HG02798 (cell line): ENCODE measurements at regions not wholly inside any gene's neighbourhood (a gene's known extent, or its start where the extent isn't known, plus 50 kb on each side); places are given as distances from the start of the nearest gene placed in this dataset.

Experiments
- ATAC-seq: cut with Tn5 transposase; IDR thresholded peaks from one replicate; pipeline ENCODE4 v1.9.1; 2021; ENCODE audit warnings: mild to moderate bottlenecking; ENCODE audit not compliant: unreplicated experiment, poor library complexity

- no peak for ATAC-seq
Measured at GRCh38 chr2:128838244-128838643, 519.6 kb upstream of the HS6ST1 start.

GRCh38 chr2:128841803-128842202, 523.1 kb upstream of the HS6ST1 start:
- ATAC-seq, result no peak

- ATAC-seq, result no peak
Measured at GRCh38 chr2:128867311-128867710, 548.6 kb upstream of the HS6ST1 start.

GRCh38 chr2:128867936-128868636, 549.4 kb upstream of the HS6ST1 start:
- no peak for ATAC-seq

- no peak for ATAC-seq
Measured at GRCh38 chr2:128868686-128869551, 550.3 kb upstream of the HS6ST1 start.

GRCh38 chr2:128874608-128875007, 555.9 kb upstream of the HS6ST1 start:
- ATAC-seq, result no peak

GRCh38 chr2:128876986-128877983, 558.6 kb upstream of the HS6ST1 start:
- ATAC-seq, result no peak

- no peak for ATAC-seq
Measured at GRCh38 chr2:128879161-128879560, 560.5 kb upstream of the HS6ST1 start.

GRCh38 chr2:128894896-128895295, 576.2 kb upstream of the HS6ST1 start:
- ATAC-seq, result no peak

GRCh38 chr2:128901572-128902391, 583.1 kb upstream of the HS6ST1 start:
- no peak for ATAC-seq

- ATAC-seq, result no peak
Measured at GRCh38 chr2:128903637-128904036, 585.0 kb upstream of the HS6ST1 start.

- no peak for ATAC-seq
Measured at GRCh38 chr2:128911276-128911675, 592.6 kb upstream of the HS6ST1 start.

GRCh38 chr2:128914320-128914719, 595.7 kb upstream of the HS6ST1 start:
- ATAC-seq, result no peak

- no peak for ATAC-seq
Measured at GRCh38 chr2:128921751-128922150, 603.1 kb upstream of the HS6ST1 start.

- no peak for ATAC-seq
Measured at GRCh38 chr2:128922154-128922553, 603.5 kb upstream of the HS6ST1 start.

GRCh38 chr2:128925631-128926030, 607.0 kb upstream of the HS6ST1 start:
- ATAC-seq, result no peak

- no peak for ATAC-seq
Measured at GRCh38 chr2:128930101-128930500, 611.4 kb upstream of the HS6ST1 start.

GRCh38 chr2:128940378-128940777, 621.7 kb upstream of the HS6ST1 start:
- no peak for ATAC-seq

GRCh38 chr2:128941751-128942150, 623.1 kb upstream of the HS6ST1 start:
- ATAC-seq, result no peak

GRCh38 chr2:128949360-128949759, 630.7 kb upstream of the HS6ST1 start:
- no peak for ATAC-seq
